Urinary bladder (tissue), 3 donors: ENCODE measurements at regions not wholly inside any gene's neighbourhood (a gene's known extent, or its start where the extent isn't known, plus 50 kb on each side); places are given as distances from the start of the nearest gene placed in this dataset.

ENCODE experiments used
- DNase-seq: peaks from one replicate; pipeline ENCODE4 v3.0.0-alpha.2; 2015; ENCODE audit errors: extremely low spot score
- H3K27ac ChIP-seq: one replicate; pipeline ENCODE4 v1.5.1; 2013; ENCODE audit warnings: low read depth, mild to moderate bottlenecking, moderate library complexity
- H3K36me3 ChIP-seq: one replicate; pipeline ENCODE4 v1.6.1; 2013; ENCODE audit warnings: mild to moderate bottlenecking, moderate library complexity; ENCODE audit not compliant: insufficient read depth
- H3K4me1 ChIP-seq: one replicate; pipeline ENCODE4 v1.6.1; 2013; ENCODE audit warnings: mild to moderate bottlenecking, moderate library complexity; ENCODE audit not compliant: insufficient read depth
- H3K4me3 ChIP-seq: one replicate; pipeline ENCODE4 v1.5.1; 2013; ENCODE audit warnings: low read depth, low read length
- WGBS: extraction: QIAGEN DNeasy Blood & Tissue Kit; methylation state at CpG from one replicate; pipeline ENCODE4 v1.1.7; 2013; 5-methylcytosine and 5-hydroxymethylcytosine counted together
- donor health status: healthy with polysubstance abuse.
- donor health status: healthy.

- no peak for DNase-seq
- Histone ChIP-seq H3K36me3 (no peaks in the 10 kb centered on the region), H3K27ac (peak overlapping the region; percentile 38), H3K4me1 (no peaks in the 10 kb centered on the region), H3K4me3 (no peak overlapping the region)
- 55% methylated on average over 1 of the region's 1 CpG for WGBS
Observed at GRCh38 chr4:53676402-53676871, 85.2 kb upstream of the LNX1 start.

GRCh38 chr4:53674903-53675302, 83.6 kb upstream of the LNX1 start:
- DNase-seq = no peak
- no peaks in the 10 kb centered on the region for H3K4me1 ChIP-seq
- no peak overlapping the region for H3K27ac ChIP-seq
- WGBS = 86% methylated on average over 5 of the region's 5 CpGs
- no peak overlapping the region for H3K4me3 ChIP-seq
- no peaks in the 10 kb centered on the region for H3K36me3 ChIP-seq

GRCh38 chr4:53672873-53673272, 81.6 kb upstream of the LNX1 start:
- no peak overlapping the region for H3K4me3 ChIP-seq
- no peaks in the 10 kb centered on the region for H3K36me3 ChIP-seq
- 61% methylated on average over 2 of the region's 2 CpGs for WGBS
- peak overlapping the region; percentile 23 for H3K27ac ChIP-seq
- no peaks in the 10 kb centered on the region for H3K4me1 ChIP-seq
- DNase-seq = no peak

- DNase-seq = no peak
- 48% methylated on average over 2 of the region's 2 CpGs for WGBS
Observed at GRCh38 chr4:53671757-53672156, 80.5 kb upstream of the LNX1 start.

GRCh38 chr4:53659737-53660136, 68.5 kb upstream of the LNX1 start:
- Histone ChIP-seq H3K4me3 (no peak overlapping the region), H3K36me3 (no peaks in the 10 kb centered on the region), H3K4me1 (no peaks in the 10 kb centered on the region), H3K27ac (no peak overlapping the region)
- 58% methylated on average over 2 of the region's 2 CpGs for WGBS
- no peak for DNase-seq

More at GRCh38 chr4:53671757-53672156, 80.5 kb upstream of the LNX1 start:
- Histone ChIP-seq H3K4me1 (no peaks in the 10 kb centered on the region), H3K4me3 (no peak overlapping the region), H3K36me3 (no peaks in the 10 kb centered on the region), H3K27ac (no peak overlapping the region)

GRCh38 chr4:53659112-53659511, 67.8 kb upstream of the LNX1 start:
- no peak for DNase-seq
- no peaks in the 10 kb centered on the region for H3K36me3 ChIP-seq
- H3K27ac ChIP-seq = no peak overlapping the region
- peaks cover 2% of the 10 kb centered on the region for H3K4me1 ChIP-seq
- 77% methylated on average over 5 of the region's 5 CpGs for WGBS
- H3K4me3 ChIP-seq = no peak overlapping the region

- WGBS = 72% methylated on average over 1 of the region's 1 CpG
- peaks cover 2% of the 10 kb centered on the region for H3K4me1 ChIP-seq
Observed at GRCh38 chr4:53658029-53658428, 66.7 kb upstream of the LNX1 start.

GRCh38 chr4:53656421-53656981, 65.2 kb upstream of the LNX1 start:
- DNase-seq = no peak
- H3K4me1 ChIP-seq = peaks cover 2% of the 10 kb centered on the region
- H3K4me3 ChIP-seq = no peak overlapping the region
- no peak overlapping the region for H3K27ac ChIP-seq
- WGBS = 58% methylated on average over 7 of the region's 7 CpGs
- no peaks in the 10 kb centered on the region for H3K36me3 ChIP-seq

More at GRCh38 chr4:53658029-53658428, 66.7 kb upstream of the LNX1 start:
- Histone ChIP-seq H3K27ac (no peak overlapping the region), H3K4me3 (no peak overlapping the region), H3K36me3 (no peaks in the 10 kb centered on the region)
- DNase-seq = no peak

- Histone ChIP-seq H3K36me3 (no peaks in the 10 kb centered on the region), H3K4me1 (peaks cover 2% of the 10 kb centered on the region), H3K27ac (no peak overlapping the region), H3K4me3 (no peak overlapping the region)
- WGBS = 31% methylated on average over 5 of the region's 5 CpGs
- no peak for DNase-seq
Observed at GRCh38 chr4:53654300-53654758, 63.0 kb upstream of the LNX1 start.

- Histone ChIP-seq H3K4me3 (no peak overlapping the region), H3K36me3 (no peaks in the 10 kb centered on the region), H3K27ac (no peak overlapping the region), H3K4me1 (peaks cover 2% of the 10 kb centered on the region)
- 81% methylated on average over 6 of the region's 6 CpGs for WGBS
- DNase-seq = no peak
Observed at GRCh38 chr4:53653484-53654053, 62.3 kb upstream of the LNX1 start.

- Histone ChIP-seq H3K4me1 (peaks cover 2% of the 10 kb centered on the region), H3K4me3 (no peak overlapping the region), H3K36me3 (no peaks in the 10 kb centered on the region), H3K27ac (no peak overlapping the region)
- 40% methylated on average over 7 of the region's 7 CpGs for WGBS
- DNase-seq = no peak
Observed at GRCh38 chr4:53651156-53651735, 60.0 kb upstream of the LNX1 start.

- no peak for DNase-seq
- no peak overlapping the region for H3K4me3 ChIP-seq
- H3K36me3 ChIP-seq = no peaks in the 10 kb centered on the region
- 91% methylated on average over 2 of the region's 2 CpGs for WGBS
- no peak overlapping the region for H3K27ac ChIP-seq
- no peaks in the 10 kb centered on the region for H3K4me1 ChIP-seq
Observed at GRCh38 chr4:53649357-53649756, 58.1 kb upstream of the LNX1 start.

- no peak for DNase-seq
- Histone ChIP-seq H3K36me3 (no peaks in the 10 kb centered on the region), H3K27ac (no peak overlapping the region), H3K4me3 (no peak overlapping the region), H3K4me1 (no peaks in the 10 kb centered on the region)
- WGBS = 95% methylated on average over 5 of the region's 5 CpGs
Observed at GRCh38 chr4:53647547-53647946, 56.3 kb upstream of the LNX1 start.

GRCh38 chr4:53646795-53647194, 55.5 kb upstream of the LNX1 start:
- H3K36me3 ChIP-seq = no peaks in the 10 kb centered on the region
- H3K27ac ChIP-seq = no peak overlapping the region
- DNase-seq = no peak
- WGBS = 38% methylated on average over 3 of the region's 3 CpGs
- H3K4me1 ChIP-seq = no peaks in the 10 kb centered on the region
- no peak overlapping the region for H3K4me3 ChIP-seq
